GDM1 (cell line): ENCODE measurements at regions not wholly inside any gene's neighbourhood (a gene's known extent, or its start where the extent isn't known, plus 50 kb on each side); places are given as distances from the start of the nearest gene placed in this dataset.
"Not testable (repeated sequence)": the region's sequence is repeated elsewhere in the genome, so short reads cannot be mapped to it uniquely, and the experiment has no call there.

Source experiments
- DNase-seq: peaks from one replicate; lab custom pipeline; 2025; lab: John Stamatoyannopoulos, UW

- DNase-seq = no peak
Measured at GRCh38 chr2:144125751-144126150, 394.2 kb downstream of the ZEB2 start.

GRCh38 chr2:144124882-144125281, 395.0 kb downstream of the ZEB2 start:
- no peak for DNase-seq

GRCh38 chr2:144120487-144120886, 399.4 kb downstream of the ZEB2 start:
- no peak for DNase-seq

- no peak for DNase-seq
Measured at GRCh38 chr2:144117086-144117485, 402.8 kb downstream of the ZEB2 start.

GRCh38 chr2:144115739-144116291, 404.1 kb downstream of the ZEB2 start:
- no peak for DNase-seq

GRCh38 chr2:144114760-144115159, 405.2 kb downstream of the ZEB2 start:
- DNase-seq = no peak

- DNase-seq = no peak
Measured at GRCh38 chr2:144111437-144111836, 408.5 kb downstream of the ZEB2 start.

- not testable (repeated sequence) for DNase-seq
Measured at GRCh38 chr2:144106104-144106503, 413.8 kb downstream of the ZEB2 start.

- DNase-seq = no peak
Measured at GRCh38 chr2:144102386-144102785, 417.5 kb downstream of the ZEB2 start.

- DNase-seq = no peak
Measured at GRCh38 chr2:144099780-144100377, 420.0 kb downstream of the ZEB2 start.

- DNase-seq = no peak
Measured at GRCh38 chr2:144099340-144099739, 420.6 kb downstream of the ZEB2 start.

GRCh38 chr2:144097440-144098225, 422.3 kb downstream of the ZEB2 start:
- DNase-seq = peak; percentile 65

- DNase-seq = no peak
Measured at GRCh38 chr2:144096531-144096930, 423.4 kb downstream of the ZEB2 start.

GRCh38 chr2:144094408-144095151, 425.3 kb downstream of the ZEB2 start:
- no peak for DNase-seq

GRCh38 chr2:144091622-144092021, 428.3 kb downstream of the ZEB2 start:
- DNase-seq = no peak

- DNase-seq = no peak
Measured at GRCh38 chr2:144088863-144089262, 431.1 kb downstream of the ZEB2 start.

GRCh38 chr2:144086965-144087364, 433.0 kb downstream of the ZEB2 start:
- no peak for DNase-seq

GRCh38 chr2:144085016-144085415, 434.9 kb downstream of the ZEB2 start:
- no peak for DNase-seq

GRCh38 chr2:144084114-144084661, 435.7 kb downstream of the ZEB2 start:
- no peak for DNase-seq

- DNase-seq = no peak
Measured at GRCh38 chr2:144083211-144083610, 436.7 kb downstream of the ZEB2 start.

GRCh38 chr2:144082777-144083176, 437.1 kb downstream of the ZEB2 start:
- DNase-seq = no peak

GRCh38 chr2:144082327-144082726, 437.6 kb downstream of the ZEB2 start:
- DNase-seq = no peak
